Mesendoderm (in vitro differentiated cells): ENCODE measurements at regions not wholly inside any gene's neighbourhood (a gene's known extent, or its start where the extent isn't known, plus 50 kb on each side); places are given as distances from the start of the nearest gene placed in this dataset.
A peak's percentile ranks its signal among the peaks of the same experiment; 100 is the strongest.

Experiments used
- DNase-seq: peaks from one replicate; pipeline ENCODE4 v3.0.0; 2013
- H2AK5ac ChIP-seq: 2 replicates; pipeline ENCODE4 v1.6.1; 2013; ENCODE audit warnings: low read length, inconsistent platforms
- H2BK120ac ChIP-seq: 2 replicates; pipeline ENCODE4 v1.6.1; 2013; ENCODE audit warnings: low read depth, mild to moderate bottlenecking, low read length, moderate library complexity, mixed read lengths
- H2BK15ac ChIP-seq: replicated peaks from 2 replicates; pipeline ENCODE4 v1.6.1; 2013; ENCODE audit warnings: low read depth, mild to moderate bottlenecking, moderate library complexity
- H2BK5ac ChIP-seq: 2 replicates; pipeline ENCODE4 v1.6.1; 2013; ENCODE audit warnings: low read length, inconsistent platforms
- H3K18ac ChIP-seq: 2 replicates; pipeline ENCODE4 v1.6.1; 2013; ENCODE audit warnings: mild to moderate bottlenecking, low read length, mixed read lengths
- H3K23ac ChIP-seq: one replicate; pipeline ENCODE4 v1.6.1; 2013; ENCODE audit warnings: low read length
- H3K27ac ChIP-seq: 2 replicates; pipeline ENCODE4 v1.5.1; 2013; ENCODE audit warnings: low read depth, mild to moderate bottlenecking, inconsistent platforms, low read length, moderate library complexity
- H3K27me3 ChIP-seq: 2 replicates; pipeline ENCODE4 v1.6.1; 2013; ENCODE audit warnings: low read length, control low read depth, mild to moderate bottlenecking, inconsistent platforms; ENCODE audit not compliant: insufficient read depth, poor library complexity
- H3K36me3 ChIP-seq: 2 replicates; pipeline ENCODE4 v1.6.1; 2013; ENCODE audit warnings: low read length, inconsistent platforms; ENCODE audit not compliant: control insufficient read depth, insufficient read depth
- H3K4ac ChIP-seq: one replicate; pipeline ENCODE4 v1.6.1; 2013; ENCODE audit warnings: low read depth, mild to moderate bottlenecking, low read length, moderate library complexity
- H3K4me1 ChIP-seq: 2 replicates; pipeline ENCODE4 v1.6.1; 2013; ENCODE audit warnings: low read depth, low read length, inconsistent platforms; ENCODE audit not compliant: control insufficient read depth
- H3K4me2 ChIP-seq: 2 replicates; pipeline ENCODE4 v1.6.1; 2013; ENCODE audit warnings: low read length
- H3K4me3 ChIP-seq: 2 replicates; pipeline ENCODE4 v1.5.1; 2013; ENCODE audit warnings: mild to moderate bottlenecking, low read length
- H3K56ac ChIP-seq: one replicate; pipeline ENCODE4 v1.6.1; 2013; ENCODE audit warnings: low read length
- H3K79me1 ChIP-seq: 2 replicates; pipeline ENCODE4 v1.6.1; 2013; ENCODE audit warnings: low read length, inconsistent platforms
- H3K79me2 ChIP-seq: 2 replicates; pipeline ENCODE4 v1.6.1; 2013; ENCODE audit warnings: mild to moderate bottlenecking, low read length; ENCODE audit not compliant: control insufficient read depth, insufficient read depth
- H3K9ac ChIP-seq: 2 replicates; pipeline ENCODE4 v1.6.1; 2013; ENCODE audit warnings: low read length, inconsistent platforms
- H4K5ac ChIP-seq: one replicate; pipeline ENCODE4 v1.6.1; 2013; ENCODE audit warnings: low read length
- H4K8ac ChIP-seq: one replicate; pipeline ENCODE4 v1.6.1; 2013; ENCODE audit warnings: low read depth, mild to moderate bottlenecking, control low read depth, low read length, moderate library complexity
- WGBS: extraction: QIAGEN DNeasy Blood & Tissue Kit; methylation state at CpG from one replicate; pipeline ENCODE4 v1.1.7; 2013; ENCODE audit warnings: low lambda C conversion rate, missing lambda C conversion rate; ENCODE audit not compliant: insufficient coverage; ENCODE audit errors: extremely low coverage; 5-methylcytosine and 5-hydroxymethylcytosine counted together

GRCh38 chr13:99800011-99800410, 171.6 kb downstream of the ZIC5 start:
- H2BK5ac ChIP-seq, result no peak overlapping the region
- no peak overlapping the region for H3K4ac ChIP-seq
- peak; percentile 25 for DNase-seq
- H3K27ac ChIP-seq, result no peak overlapping the region
- no peak overlapping the region for H3K4me3 ChIP-seq
- H3K4me2 ChIP-seq, result no peak overlapping the region
- H4K8ac ChIP-seq, result no peak overlapping the region
- H3K79me1 ChIP-seq, result no peaks in the 10 kb centered on the region
- no peaks in the 10 kb centered on the region for H3K79me2 ChIP-seq
- no peaks in the 10 kb centered on the region for H3K36me3 ChIP-seq
- no peak overlapping the region for H2BK120ac ChIP-seq
- no peak overlapping the region for H4K5ac ChIP-seq
- no peak overlapping the region for H3K23ac ChIP-seq
- H3K56ac ChIP-seq, result no peak overlapping the region
- peaks cover 5% of the 10 kb centered on the region for H3K4me1 ChIP-seq
- H3K27me3 ChIP-seq, result no peaks in the 10 kb centered on the region
- H3K18ac ChIP-seq, result no peak overlapping the region
- no CpG with 5 or more reads among the region's 3 CpGs for WGBS
- H2BK15ac ChIP-seq, result no peak overlapping the region
- H2AK5ac ChIP-seq, result no peak overlapping the region
- no peak overlapping the region for H3K9ac ChIP-seq

GRCh38 chr13:99798756-99799155, 172.8 kb downstream of the ZIC5 start:
- DNase-seq, result no peak
- no peak overlapping the region for H3K27ac ChIP-seq

GRCh38 chr13:99797691-99798090, 173.9 kb downstream of the ZIC5 start:
- no peak for DNase-seq
- no peak overlapping the region for H3K4me3 ChIP-seq

More at GRCh38 chr13:99798756-99799155, 172.8 kb downstream of the ZIC5 start:
- no peak overlapping the region for H3K9ac ChIP-seq
- no peak overlapping the region for H3K4ac ChIP-seq
- WGBS, result no CpG with 5 or more reads among the region's 4 CpGs
- no peaks in the 10 kb centered on the region for H3K79me2 ChIP-seq
- no peak overlapping the region for H3K18ac ChIP-seq
- no peak overlapping the region for H3K4me2 ChIP-seq
- H2BK120ac ChIP-seq, result no peak overlapping the region
- H4K8ac ChIP-seq, result no peak overlapping the region
- H2BK5ac ChIP-seq, result no peak overlapping the region
- no peak overlapping the region for H3K23ac ChIP-seq
- H2AK5ac ChIP-seq, result no peak overlapping the region
- H3K27me3 ChIP-seq, result no peaks in the 10 kb centered on the region
- H3K56ac ChIP-seq, result no peak overlapping the region
- H2BK15ac ChIP-seq, result no peak overlapping the region
- no peaks in the 10 kb centered on the region for H3K36me3 ChIP-seq
- no peak overlapping the region for H3K4me3 ChIP-seq
- H3K4me1 ChIP-seq, result peaks cover 5% of the 10 kb centered on the region
- no peaks in the 10 kb centered on the region for H3K79me1 ChIP-seq
- H4K5ac ChIP-seq, result no peak overlapping the region

GRCh38 chr13:99796175-99796819, 175.3 kb downstream of the ZIC5 start:
- no peak overlapping the region for H2AK5ac ChIP-seq
- H3K4ac ChIP-seq, result no peak overlapping the region
- peaks cover 5% of the 10 kb centered on the region for H3K4me1 ChIP-seq
- no peak overlapping the region for H2BK120ac ChIP-seq
- no peak overlapping the region for H4K5ac ChIP-seq
- no peaks in the 10 kb centered on the region for H3K36me3 ChIP-seq
- no peaks in the 10 kb centered on the region for H3K27me3 ChIP-seq
- H3K9ac ChIP-seq, result no peak overlapping the region
- no peak overlapping the region for H3K4me3 ChIP-seq
- peak; percentile 82 for DNase-seq
- H3K18ac ChIP-seq, result no peak overlapping the region
- H3K79me1 ChIP-seq, result no peaks in the 10 kb centered on the region
- H3K56ac ChIP-seq, result no peak overlapping the region
- H2BK5ac ChIP-seq, result no peak overlapping the region
- H3K23ac ChIP-seq, result no peak overlapping the region
- no peak overlapping the region for H3K4me2 ChIP-seq
- H3K79me2 ChIP-seq, result no peaks in the 10 kb centered on the region
- H4K8ac ChIP-seq, result no peak overlapping the region
- H3K27ac ChIP-seq, result no peak overlapping the region
- H2BK15ac ChIP-seq, result no peak overlapping the region

More at GRCh38 chr13:99797691-99798090, 173.9 kb downstream of the ZIC5 start:
- H3K9ac ChIP-seq, result no peak overlapping the region
- no peak overlapping the region for H2BK15ac ChIP-seq
- H4K5ac ChIP-seq, result no peak overlapping the region
- no peaks in the 10 kb centered on the region for H3K79me1 ChIP-seq
- no peak overlapping the region for H3K27ac ChIP-seq
- H3K4me2 ChIP-seq, result no peak overlapping the region
- WGBS, result no CpG with 5 or more reads among the region's 2 CpGs
- no peak overlapping the region for H3K23ac ChIP-seq
- peaks cover 5% of the 10 kb centered on the region for H3K4me1 ChIP-seq
- H3K27me3 ChIP-seq, result no peaks in the 10 kb centered on the region
- H4K8ac ChIP-seq, result no peak overlapping the region
- H3K4ac ChIP-seq, result no peak overlapping the region
- H3K36me3 ChIP-seq, result no peaks in the 10 kb centered on the region
- H3K56ac ChIP-seq, result no peak overlapping the region
- no peak overlapping the region for H2BK120ac ChIP-seq
- no peaks in the 10 kb centered on the region for H3K79me2 ChIP-seq
- no peak overlapping the region for H3K18ac ChIP-seq
- H2BK5ac ChIP-seq, result no peak overlapping the region
- no peak overlapping the region for H2AK5ac ChIP-seq

GRCh38 chr13:99792079-99792921, 179.3 kb downstream of the ZIC5 start:
- no peak overlapping the region for H3K4me3 ChIP-seq
- H3K36me3 ChIP-seq, result no peaks in the 10 kb centered on the region
- no peaks in the 10 kb centered on the region for H3K79me1 ChIP-seq
- no peak overlapping the region for H3K18ac ChIP-seq
- H3K79me2 ChIP-seq, result no peaks in the 10 kb centered on the region
- no peak overlapping the region for H3K9ac ChIP-seq
- DNase-seq, result no peak
- no peak overlapping the region for H2AK5ac ChIP-seq
- no peaks in the 10 kb centered on the region for H3K27me3 ChIP-seq
- no peak overlapping the region for H3K27ac ChIP-seq
- H2BK15ac ChIP-seq, result no peak overlapping the region
- no peak overlapping the region for H2BK120ac ChIP-seq
- H3K4ac ChIP-seq, result no peak overlapping the region
- H3K4me2 ChIP-seq, result no peak overlapping the region
- H2BK5ac ChIP-seq, result peak overlapping the region; percentile 67
- H4K5ac ChIP-seq, result no peak overlapping the region
- no CpG with 5 or more reads among the region's 10 CpGs for WGBS
- H3K56ac ChIP-seq, result no peak overlapping the region
- H3K4me1 ChIP-seq, result no peaks in the 10 kb centered on the region
- H3K23ac ChIP-seq, result peak overlapping the region; percentile 95
- no peak overlapping the region for H4K8ac ChIP-seq
